SK-N-SH (cell line): ENCODE measurements at regions not wholly inside any gene's neighbourhood (a gene's known extent, or its start where the extent isn't known, plus 50 kb on each side); places are given as distances from the start of the nearest gene placed in this dataset.

Source experiments
- CTCF ChIA-PET: fragments of 300-600, 350-600 bp; formaldehyde crosslinking; extraction: SDS; loops from one replicate; lab custom pipeline; 2021; lab: Yijun Ruan, JAX
- POLR2A ChIA-PET: fragments of 350-600 bp; sonication (Branson Sonifier 250); formaldehyde crosslinking; extraction: SDS; loops from one replicate; lab custom pipeline; 2020; ENCODE audit warnings: antibody characterized with exemption, inconsistent platforms; lab: Yijun Ruan, JAX
- DNase-seq: peaks from one replicate; pipeline ENCODE4 v3.0.0; 2012
- H2AFZ ChIP-seq: fragments of 200-600 bp; sonication (generic); 2 replicates; pipeline ENCODE4 v1.8.1; 2016; ENCODE audit warnings: antibody characterized with exemption, mild to moderate bottlenecking, low read depth
- H3F3A ChIP-seq: fragments of 200-600 bp; sonication (generic); replicated peaks from 2 replicates; pipeline ENCODE3; 2016; ENCODE audit warnings: antibody characterized with exemption, mild to moderate bottlenecking; ENCODE audit not compliant: insufficient read depth
- H3K27ac ChIP-seq, 2 experiments: fragments of 200-500 bp in 1 of 2; fragments of 200-600 bp in 1 of 2; sonication (Bioruptor generic) in 1 of 2; sonication (generic), shearing (Covaris generic) in 1 of 2; 2 replicates each; pipeline versions ENCODE4 v1.5.1 to v1.6.1; 2014 to 2016; ENCODE audit warnings: low read depth in 2 of 2, inconsistent platforms in 1 of 2, low read length in 1 of 2, mild to moderate bottlenecking in 1 of 2, mixed read lengths in 1 of 2
- H3K27me3 ChIP-seq: fragments of 200-600 bp; sonication (generic), shearing (Covaris generic); 2 replicates; pipeline ENCODE4 v1.6.1; 2016; ENCODE audit warnings: mixed run types; ENCODE audit not compliant: insufficient read depth
- H3K36me3 ChIP-seq, 2 experiments: fragments of 200-500 bp in 1 of 2; fragments of 200-600 bp in 1 of 2; sonication (Bioruptor generic) in 1 of 2; sonication (generic) in 1 of 2; replicated peaks in 1 of 2; 2 replicates each; pipeline versions ENCODE3 to v1.5.1; 2014 to 2016; ENCODE audit warnings: low read length in 1 of 2, mild to moderate bottlenecking in 1 of 2; ENCODE audit not compliant: insufficient read depth in 2 of 2, control insufficient read depth in 1 of 2
- H3K4me1 ChIP-seq, 2 experiments: fragments of 200-500 bp in 1 of 2; fragments of 200-600 bp in 1 of 2; sonication (Bioruptor generic) in 1 of 2; sonication (generic), shearing (Covaris generic) in 1 of 2; 2 replicates each; pipeline versions ENCODE4 v1.5.1 to v1.6.1; 2014 to 2016; ENCODE audit warnings: low read depth in 1 of 2, low read length in 1 of 2, mixed run types in 1 of 2; ENCODE audit not compliant: insufficient read depth in 2 of 2, control insufficient read depth in 1 of 2
- H3K4me2 ChIP-seq: fragments of 200-600 bp; sonication (generic), shearing (Covaris generic); 2 replicates; pipeline ENCODE4 v1.6.1; 2017; ENCODE audit warnings: mixed run types
- H3K4me3 ChIP-seq, 2 experiments: fragments of 200-500 bp in 1 of 2; fragments of 200-600 bp in 1 of 2; sonication (Bioruptor generic) in 1 of 2; sonication (generic), shearing (Covaris generic) in 1 of 2; 2 replicates each; pipeline versions ENCODE4 v1.5.1 to v1.8.1; 2014 to 2016; ENCODE audit warnings: low read depth in 2 of 2, inconsistent platforms in 1 of 2, low read length in 1 of 2, mild to moderate bottlenecking in 1 of 2, mixed read lengths in 1 of 2, moderate library complexity in 1 of 2
- H3K79me2 ChIP-seq: fragments of 200-600 bp; sonication (generic); 2 replicates; pipeline ENCODE4 v1.8.1; 2017; ENCODE audit warnings: mild to moderate bottlenecking; ENCODE audit not compliant: insufficient read depth
- H3K9ac ChIP-seq: fragments of 200-600 bp; sonication (generic); 2 replicates; pipeline ENCODE4 v1.6.1; 2017; ENCODE audit warnings: mixed run types
- H3K9me2 ChIP-seq: fragments of 200-600 bp; sonication (generic); 2 replicates; pipeline ENCODE4 v1.6.1; 2017; ENCODE audit warnings: mixed run types
- H3K9me3 ChIP-seq: fragments of 200-600 bp; sonication (generic); 2 replicates; pipeline ENCODE4 v1.6.1; 2017; ENCODE audit warnings: mixed run types, mild to moderate bottlenecking, moderate library complexity
- H4K20me1 ChIP-seq: fragments of 200-600 bp; sonication (generic); 2 replicates; pipeline ENCODE4 v1.6.1; 2017; ENCODE audit warnings: mild to moderate bottlenecking, mixed run types; ENCODE audit not compliant: insufficient read depth
- CHD2 ChIP-seq: fragments of 150-350 bp; IDR thresholded peaks from 2 replicates; pipeline ENCODE4 v1.6.1; 2018; ENCODE audit warnings: low read length; ENCODE audit not compliant: partially characterized antibody
- ELF1 ChIP-seq: IDR thresholded peaks from 2 replicates; pipeline ENCODE4 v1.4.0; 2012
- EP300 ChIP-seq, 2 experiments: IDR thresholded peaks; 2 replicates each; pipeline versions ENCODE4 v1.4.0 to v1.6.1; 2012; ENCODE audit warnings: borderline replicate concordance in 1 of 2, low read depth in 1 of 2, low read length in 1 of 2
- EZH2phosphoT487 ChIP-seq: fragments of 200-600 bp; sonication (generic); IDR thresholded peaks from 2 replicates; pipeline ENCODE4 v1.6.1; 2017; ENCODE audit warnings: low read depth, mixed run types, mild to moderate bottlenecking, antibody characterized with exemption, moderate library complexity, borderline replicate concordance
- FOSL2 ChIP-seq: IDR thresholded peaks from 2 replicates; pipeline ENCODE4 v1.4.0; 2012; ENCODE audit warnings: low read depth, mild to moderate bottlenecking, moderate library complexity, borderline replicate concordance
- FOXJ3 ChIP-seq: sonication (generic); formaldehyde crosslinking; IDR thresholded peaks from 2 replicates; pipeline ENCODE4 v1.5.1; 2020; ENCODE audit warnings: mild to moderate bottlenecking, missing genetic modification reagents
- FOXM1 ChIP-seq: IDR thresholded peaks from 2 replicates; pipeline ENCODE4 v1.4.0; 2012; ENCODE audit warnings: low read depth, mild to moderate bottlenecking
- GABPA ChIP-seq: IDR thresholded peaks from 2 replicates; pipeline ENCODE4 v1.4.0; 2012; ENCODE audit warnings: low read depth, mild to moderate bottlenecking
- GATA2 ChIP-seq: sonication (generic); formaldehyde crosslinking; IDR thresholded peaks from 2 replicates; pipeline ENCODE4 v1.5.0; 2020; ENCODE audit warnings: mild to moderate bottlenecking, missing genetic modification reagents
- JUND ChIP-seq: IDR thresholded peaks from 2 replicates; pipeline ENCODE4 v1.4.0; 2012
- MAX ChIP-seq: IDR thresholded peaks from 2 replicates; pipeline ENCODE4 v1.4.0; 2012; ENCODE audit warnings: low read depth
- MXI1 ChIP-seq: IDR thresholded peaks from 2 replicates; pipeline ENCODE4 v1.6.1; 2012; ENCODE audit warnings: mild to moderate bottlenecking, low read depth, low read length, improper control_type of control experiment
- NRF1 ChIP-seq: IDR thresholded peaks from 2 replicates; pipeline ENCODE4 v1.6.1; 2012; ENCODE audit warnings: low read depth, mild to moderate bottlenecking, low read length
- POLR2AphosphoS5 ChIP-seq: IDR thresholded peaks from 2 replicates; pipeline ENCODE4 v1.6.1; 2012; ENCODE audit warnings: low read depth, low read length
- RAD21 ChIP-seq: IDR thresholded peaks from 2 replicates; pipeline ENCODE4 v1.6.1; 2012; ENCODE audit warnings: mild to moderate bottlenecking, low read length
- RCOR1 ChIP-seq: fragments of 150-350 bp; IDR thresholded peaks from 2 replicates; pipeline ENCODE4 v1.6.1; 2017; ENCODE audit warnings: antibody characterized with exemption, low read length
- RFX5 ChIP-seq: IDR thresholded peaks from 2 replicates; pipeline ENCODE4 v1.6.1; 2012; ENCODE audit warnings: mild to moderate bottlenecking, improper control_type of control experiment, low read length
- RXRA ChIP-seq: IDR thresholded peaks from 2 replicates; pipeline ENCODE4 v1.4.0; 2012; ENCODE audit warnings: low read depth, mild to moderate bottlenecking, borderline replicate concordance
- SIN3A ChIP-seq: IDR thresholded peaks from 2 replicates; pipeline ENCODE4 v1.6.1; 2012; ENCODE audit warnings: low read depth, mild to moderate bottlenecking, low read length, moderate library complexity, borderline replicate concordance
- TAF1 ChIP-seq: IDR thresholded peaks from 2 replicates; pipeline ENCODE4 v1.6.1; 2012; ENCODE audit warnings: low read depth, mild to moderate bottlenecking, low read length, moderate library complexity, borderline replicate concordance
- TCF12 ChIP-seq: IDR thresholded peaks from 2 replicates; pipeline ENCODE4 v1.4.0; 2012
- TEAD4 ChIP-seq: IDR thresholded peaks from 2 replicates; pipeline ENCODE4 v1.4.0; 2012; ENCODE audit warnings: mild to moderate bottlenecking, borderline replicate concordance; ENCODE audit not compliant: insufficient read depth
- USF2 ChIP-seq: fragments of 150-350 bp; IDR thresholded peaks from 2 replicates; pipeline ENCODE4 v1.6.1; 2017; ENCODE audit warnings: antibody characterized with exemption, low read length, low read depth, borderline replicate concordance
- WGBS: methylation state at CpG from one replicate; pipeline ENCODE4 v1.1.6; 2017; ENCODE audit warnings: low lambda C conversion rate; 5-methylcytosine and 5-hydroxymethylcytosine counted together
- TF ChIP-seq, protein P1 (sequence below): IDR thresholded peaks from 2 replicates; pipeline ENCODE4 v1.4.0; 2012; ENCODE audit warnings: low read depth, borderline replicate concordance
- TF ChIP-seq, protein P2 (sequence below): IDR thresholded peaks from 2 replicates; pipeline ENCODE4 v1.4.0; 2012; ENCODE audit warnings: low read depth, borderline replicate concordance
- TF ChIP-seq, protein P3 (sequence below): fragments of 150-350 bp; IDR thresholded peaks from 2 replicates; pipeline ENCODE4 v1.6.1; 2016; ENCODE audit warnings: mild to moderate bottlenecking, low read depth, low read length
- TF ChIP-seq, protein P4 (sequence below): IDR thresholded peaks from 2 replicates; pipeline ENCODE4 v1.6.1; 2012; ENCODE audit warnings: mild to moderate bottlenecking, low read depth, low read length, moderate library complexity

DNA sequence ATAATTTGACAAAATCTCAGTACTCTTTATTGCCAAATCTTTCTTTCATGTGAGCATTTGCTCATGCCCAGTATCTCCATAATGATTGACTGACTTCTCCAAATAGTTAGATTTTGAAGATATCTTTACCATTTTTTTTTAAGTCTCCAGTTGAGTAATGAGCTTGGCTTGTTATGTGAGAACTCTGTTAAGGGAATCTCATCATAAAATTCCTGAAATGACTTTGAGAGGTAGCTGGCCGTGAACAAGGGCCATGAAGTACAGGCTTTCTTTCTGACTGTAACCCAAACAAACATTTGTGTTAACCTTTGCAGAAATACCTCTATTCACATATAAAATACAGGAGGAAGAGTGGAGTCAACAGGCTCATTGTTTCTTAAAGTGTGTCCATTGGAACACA is 449.7 kb downstream of the IRS2 start:
- peaks cover 7% of the 10 kb centered on the region for H3F3A ChIP-seq
- H4K20me1 ChIP-seq: no peaks in the 10 kb centered on the region
- H2AFZ ChIP-seq: no peak overlapping the region
- WGBS: 19% methylated on average over 1 of the region's 1 CpG
- H3K9me3 ChIP-seq: no peaks in the 10 kb centered on the region
- no peak for DNase-seq
- H3K36me3 ChIP-seq: no peaks in the 10 kb centered on the region
- H3K4me3 ChIP-seq: no peak overlapping the region
- H3K4me2 ChIP-seq: no peak overlapping the region; the same call in 1 of the 2 replicates
- H3K4me1 ChIP-seq: peaks cover 12 to 35% of the 10 kb centered on the region in 2 experiments; a peak in 3 of 4 replicates
- no peak overlapping the region for H3K9ac ChIP-seq
- POLR2A ChIA-PET: no interaction called here
- no peaks in the 10 kb centered on the region for H3K9me2 ChIP-seq
- peak overlapping the region; percentile 49 to 100 for H3K27ac ChIP-seq
- no peaks in the 10 kb centered on the region for H3K27me3 ChIP-seq
- CTCF ChIA-PET: interaction anchor here (1.4 kb wide), 1 partner anchor 191 kb away, joined by 5 read pairs; no protein-coding TSS in a partner anchor
- H3K79me2 ChIP-seq: no peaks in the 10 kb centered on the region
- TF ChIP-seq MXI1: no peak
- TF ChIP-seq POLR2AphosphoS5: no peak
- TF ChIP-seq, protein P1, sequence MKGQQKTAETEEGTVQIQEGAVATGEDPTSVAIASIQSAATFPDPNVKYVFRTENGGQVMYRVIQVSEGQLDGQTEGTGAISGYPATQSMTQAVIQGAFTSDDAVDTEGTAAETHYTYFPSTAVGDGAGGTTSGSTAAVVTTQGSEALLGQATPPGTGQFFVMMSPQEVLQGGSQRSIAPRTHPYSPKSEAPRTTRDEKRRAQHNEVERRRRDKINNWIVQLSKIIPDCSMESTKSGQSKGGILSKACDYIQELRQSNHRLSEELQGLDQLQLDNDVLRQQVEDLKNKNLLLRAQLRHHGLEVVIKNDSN: no peak
- no peak for TF ChIP-seq RCOR1
- TF ChIP-seq TEAD4: peak; percentile 87
- TF ChIP-seq, protein P2, sequence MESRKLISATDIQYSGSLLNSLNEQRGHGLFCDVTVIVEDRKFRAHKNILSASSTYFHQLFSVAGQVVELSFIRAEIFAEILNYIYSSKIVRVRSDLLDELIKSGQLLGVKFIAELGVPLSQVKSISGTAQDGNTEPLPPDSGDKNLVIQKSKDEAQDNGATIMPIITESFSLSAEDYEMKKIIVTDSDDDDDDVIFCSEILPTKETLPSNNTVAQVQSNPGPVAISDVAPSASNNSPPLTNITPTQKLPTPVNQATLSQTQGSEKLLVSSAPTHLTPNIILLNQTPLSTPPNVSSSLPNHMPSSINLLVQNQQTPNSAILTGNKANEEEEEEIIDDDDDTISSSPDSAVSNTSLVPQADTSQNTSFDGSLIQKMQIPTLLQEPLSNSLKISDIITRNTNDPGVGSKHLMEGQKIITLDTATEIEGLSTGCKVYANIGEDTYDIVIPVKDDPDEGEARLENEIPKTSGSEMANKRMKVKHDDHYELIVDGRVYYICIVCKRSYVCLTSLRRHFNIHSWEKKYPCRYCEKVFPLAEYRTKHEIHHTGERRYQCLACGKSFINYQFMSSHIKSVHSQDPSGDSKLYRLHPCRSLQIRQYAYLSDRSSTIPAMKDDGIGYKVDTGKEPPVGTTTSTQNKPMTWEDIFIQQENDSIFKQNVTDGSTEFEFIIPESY: no peak
- no peak for TF ChIP-seq FOXJ3 (CRISPR knock-in tag)
- peak; percentile 71 for TF ChIP-seq TCF12
- TF ChIP-seq RAD21: no peak
- TF ChIP-seq, protein P3, sequence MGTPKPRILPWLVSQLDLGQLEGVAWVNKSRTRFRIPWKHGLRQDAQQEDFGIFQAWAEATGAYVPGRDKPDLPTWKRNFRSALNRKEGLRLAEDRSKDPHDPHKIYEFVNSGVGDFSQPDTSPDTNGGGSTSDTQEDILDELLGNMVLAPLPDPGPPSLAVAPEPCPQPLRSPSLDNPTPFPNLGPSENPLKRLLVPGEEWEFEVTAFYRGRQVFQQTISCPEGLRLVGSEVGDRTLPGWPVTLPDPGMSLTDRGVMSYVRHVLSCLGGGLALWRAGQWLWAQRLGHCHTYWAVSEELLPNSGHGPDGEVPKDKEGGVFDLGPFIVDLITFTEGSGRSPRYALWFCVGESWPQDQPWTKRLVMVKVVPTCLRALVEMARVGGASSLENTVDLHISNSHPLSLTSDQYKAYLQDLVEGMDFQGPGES: no peak
- no peak for TF ChIP-seq ELF1
- no peak for TF ChIP-seq GABPA
- TF ChIP-seq, protein P4, sequence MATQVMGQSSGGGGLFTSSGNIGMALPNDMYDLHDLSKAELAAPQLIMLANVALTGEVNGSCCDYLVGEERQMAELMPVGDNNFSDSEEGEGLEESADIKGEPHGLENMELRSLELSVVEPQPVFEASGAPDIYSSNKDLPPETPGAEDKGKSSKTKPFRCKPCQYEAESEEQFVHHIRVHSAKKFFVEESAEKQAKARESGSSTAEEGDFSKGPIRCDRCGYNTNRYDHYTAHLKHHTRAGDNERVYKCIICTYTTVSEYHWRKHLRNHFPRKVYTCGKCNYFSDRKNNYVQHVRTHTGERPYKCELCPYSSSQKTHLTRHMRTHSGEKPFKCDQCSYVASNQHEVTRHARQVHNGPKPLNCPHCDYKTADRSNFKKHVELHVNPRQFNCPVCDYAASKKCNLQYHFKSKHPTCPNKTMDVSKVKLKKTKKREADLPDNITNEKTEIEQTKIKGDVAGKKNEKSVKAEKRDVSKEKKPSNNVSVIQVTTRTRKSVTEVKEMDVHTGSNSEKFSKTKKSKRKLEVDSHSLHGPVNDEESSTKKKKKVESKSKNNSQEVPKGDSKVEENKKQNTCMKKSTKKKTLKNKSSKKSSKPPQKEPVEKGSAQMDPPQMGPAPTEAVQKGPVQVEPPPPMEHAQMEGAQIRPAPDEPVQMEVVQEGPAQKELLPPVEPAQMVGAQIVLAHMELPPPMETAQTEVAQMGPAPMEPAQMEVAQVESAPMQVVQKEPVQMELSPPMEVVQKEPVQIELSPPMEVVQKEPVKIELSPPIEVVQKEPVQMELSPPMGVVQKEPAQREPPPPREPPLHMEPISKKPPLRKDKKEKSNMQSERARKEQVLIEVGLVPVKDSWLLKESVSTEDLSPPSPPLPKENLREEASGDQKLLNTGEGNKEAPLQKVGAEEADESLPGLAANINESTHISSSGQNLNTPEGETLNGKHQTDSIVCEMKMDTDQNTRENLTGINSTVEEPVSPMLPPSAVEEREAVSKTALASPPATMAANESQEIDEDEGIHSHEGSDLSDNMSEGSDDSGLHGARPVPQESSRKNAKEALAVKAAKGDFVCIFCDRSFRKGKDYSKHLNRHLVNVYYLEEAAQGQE: no peak
- no peak for TF ChIP-seq TAF1
- TF ChIP-seq SIN3A: no peak
- TF ChIP-seq EP300 (IDR thresholded peaks at IDR 0.05; ENCODE audit: borderline replicate concordance in 1 of 2, low read depth in 1 of 2, low read length in 1 of 2): peak in 1 of 2 experiments; percentile 76; a peak in 2 of 4 replicates
- no peak for TF ChIP-seq USF2
- TF ChIP-seq CHD2: no peak
- no peak for TF ChIP-seq MAX
- TF ChIP-seq EZH2phosphoT487: no peak
- TF ChIP-seq RFX5: no peak
- peak; percentile 75 for TF ChIP-seq JUND
- no peak for TF ChIP-seq NRF1
- TF ChIP-seq RXRA: peak; percentile 50; the same call in 1 of the 2 replicates
- peak; percentile 67 for TF ChIP-seq FOSL2
- no peak for TF ChIP-seq GATA2 (CRISPR knock-in tag)
- TF ChIP-seq FOXM1: no peak
